CD8-positive, alpha-beta memory T cell (primary cell): ENCODE measurements at regions not wholly inside any gene's neighbourhood (a gene's known extent, or its start where the extent isn't known, plus 50 kb on each side); places are given as distances from the start of the nearest gene placed in this dataset.
"Not testable (repeated sequence)": the region's sequence is repeated elsewhere in the genome, so short reads cannot be mapped to it uniquely, and the experiment has no call there.

ENCODE experiments used
- CTCF ChIA-PET: fragments of 350-600 bp; sonication (Branson Sonifier 250); formaldehyde crosslinking; loops from one replicate; lab custom pipeline; 2021; ENCODE audit warnings: antibody characterized with exemption; lab: Charles Lee
- POLR2A ChIA-PET: fragments of 350-600 bp; sonication (Branson Sonifier 250); formaldehyde crosslinking; loops from one replicate; lab custom pipeline; 2021; ENCODE audit warnings: antibody characterized with exemption; lab: Charles Lee
- DNase-seq, 5 donors: peaks; one replicate each; pipeline versions ENCODE4 v3.0.0 to v3.0.0-alpha.2; 2020 to 2022; ENCODE audit warnings: mixed read lengths in 1 of 5
- H3K27ac ChIP-seq: one replicate; pipeline ENCODE4 v1.7.0; 2013; ENCODE audit warnings: low read depth, mild to moderate bottlenecking, low read length, moderate library complexity
- H3K27me3 ChIP-seq: 2 replicates; pipeline ENCODE4 v1.7.0; 2013; ENCODE audit warnings: low read length, mild to moderate bottlenecking; ENCODE audit not compliant: insufficient read depth, poor library complexity, severe bottlenecking
- H3K36me3 ChIP-seq: 2 replicates; pipeline ENCODE4 v1.7.0; 2013; ENCODE audit warnings: mild to moderate bottlenecking, low read length, moderate library complexity; ENCODE audit not compliant: insufficient read depth
- H3K4me1 ChIP-seq: 2 replicates; pipeline ENCODE4 v1.7.0; 2013; ENCODE audit warnings: mild to moderate bottlenecking, low read length, moderate library complexity; ENCODE audit not compliant: insufficient read depth
- H3K4me3 ChIP-seq: 2 replicates; pipeline ENCODE4 v1.7.0; 2013; ENCODE audit warnings: mild to moderate bottlenecking, low read length
- H3K9me3 ChIP-seq: 2 replicates; pipeline ENCODE4 v1.7.0; 2013; ENCODE audit warnings: mild to moderate bottlenecking, low read length
- H3K27ac Mint-ChIP-seq, 8 donors: one replicate each; pipeline ENCODE4 v1.8.0; 2020 to 2021; ENCODE audit warnings: mixed read lengths in 8 of 8, mild to moderate bottlenecking in 6 of 8, inconsistent platforms in 3 of 8, moderate library complexity in 3 of 8
- H3K27me3 Mint-ChIP-seq, 2 donors: one replicate each; pipeline ENCODE4 v1.8.0; 2020 to 2021; ENCODE audit warnings: mixed read lengths in 2 of 2, mild to moderate bottlenecking in 1 of 2, moderate library complexity in 1 of 2
- H3K36me3 Mint-ChIP-seq, 3 donors: one replicate each; pipeline ENCODE4 v1.8.0; 2020 to 2021; ENCODE audit warnings: mixed read lengths in 3 of 3, inconsistent platforms in 1 of 3, mild to moderate bottlenecking in 1 of 3
- H3K4me1 Mint-ChIP-seq, 3 donors: one replicate each; pipeline ENCODE4 v1.8.0; 2020 to 2021; ENCODE audit warnings: mixed read lengths in 3 of 3, inconsistent platforms in 1 of 3, mild to moderate bottlenecking in 1 of 3
- H3K4me3 Mint-ChIP-seq, 7 donors: one replicate each; pipeline ENCODE4 v1.8.0; 2020 to 2021; ENCODE audit warnings: mixed read lengths in 7 of 7, mild to moderate bottlenecking in 6 of 7, moderate library complexity in 4 of 7, inconsistent platforms in 2 of 7
- H3K9me3 Mint-ChIP-seq, 5 donors: one replicate each; pipeline ENCODE4 v1.8.0; 2020 to 2022; ENCODE audit warnings: mixed read lengths in 5 of 5, mild to moderate bottlenecking in 3 of 5, moderate library complexity in 2 of 5, inconsistent platforms in 1 of 5

- Histone ChIP-seq H3K4me3 (no peak overlapping the region), H3K9me3 (no peaks in the 10 kb centered on the region), H3K36me3 (no peaks in the 10 kb centered on the region), H3K27ac (no peak overlapping the region), H3K4me1 (no peaks in the 10 kb centered on the region), H3K27me3 (no peaks in the 10 kb centered on the region)
- DNase-seq = no peak
- H3K4me1 Mint-ChIP-seq = no peaks in the 10 kb centered on the region
- H3K4me3 Mint-ChIP-seq = no peak overlapping the region
- no peaks in the 10 kb centered on the region for H3K9me3 Mint-ChIP-seq
- peaks cover 0 to 3% of the 10 kb centered on the region in 2 donors for H3K27me3 Mint-ChIP-seq
- ChIA-PET POLR2A (no interaction called here), CTCF (no interaction called here)
- no peak overlapping the region for H3K27ac Mint-ChIP-seq
- no peaks in the 10 kb centered on the region for H3K36me3 Mint-ChIP-seq
Observed at GRCh38 chr16:75948886-75949285, 222.6 kb upstream of the CPHXL start.

- no peak for DNase-seq
- Histone ChIP-seq H3K27me3 (no peaks in the 10 kb centered on the region), H3K27ac (no peak overlapping the region), H3K36me3 (no peaks in the 10 kb centered on the region), H3K9me3 (no peaks in the 10 kb centered on the region), H3K4me3 (no peak overlapping the region), H3K4me1 (no peaks in the 10 kb centered on the region)
- Mint-ChIP-seq H3K27me3 (peaks cover 0 to 3% of the 10 kb centered on the region in 2 donors), H3K9me3 (peaks cover 0 to 3% (median 0%) of the 10 kb centered on the region in 5 donors), H3K36me3 (no peaks in the 10 kb centered on the region), H3K4me1 (no peaks in the 10 kb centered on the region), H3K27ac (no peak overlapping the region), H3K4me3 (no peak overlapping the region)
- CTCF ChIA-PET = no interaction called here
- POLR2A ChIA-PET = no interaction called here
Observed at GRCh38 chr16:75952124-75952523, 225.8 kb upstream of the CPHXL start.

GRCh38 chr16:75957870-75958269, 231.6 kb upstream of the CPHXL start:
- H3K4me1 ChIP-seq = no peaks in the 10 kb centered on the region
- no peaks in the 10 kb centered on the region for H3K36me3 Mint-ChIP-seq
- H3K9me3 Mint-ChIP-seq = peaks cover 0 to 4% (median 0%) of the 10 kb centered on the region in 5 donors
- DNase-seq = no peak
- H3K4me3 Mint-ChIP-seq = no peak overlapping the region
- H3K4me3 ChIP-seq = no peak overlapping the region
- H3K27me3 Mint-ChIP-seq = peaks cover 0 to 2% of the 10 kb centered on the region in 2 donors
- H3K27ac Mint-ChIP-seq = no peak overlapping the region
- no peaks in the 10 kb centered on the region for H3K4me1 Mint-ChIP-seq
- H3K9me3 ChIP-seq = no peaks in the 10 kb centered on the region
- H3K27ac ChIP-seq = no peak overlapping the region
- H3K27me3 ChIP-seq = no peaks in the 10 kb centered on the region
- ChIA-PET POLR2A (no interaction called here), CTCF (no interaction called here)
- H3K36me3 ChIP-seq = no peaks in the 10 kb centered on the region

GRCh38 chr16:75965504-75966374, 239.4 kb upstream of the CPHXL start:
- Mint-ChIP-seq H3K9me3 (peaks cover 0 to 4% (median 0%) of the 10 kb centered on the region in 5 donors), H3K4me3 (no peak overlapping the region), H3K4me1 (no peaks in the 10 kb centered on the region), H3K36me3 (no peaks in the 10 kb centered on the region), H3K27ac (no peak overlapping the region), H3K27me3 (no peaks in the 10 kb centered on the region)
- ChIA-PET CTCF (no interaction called here), POLR2A (no interaction called here)
- H3K27me3 ChIP-seq = no peaks in the 10 kb centered on the region
- no peak overlapping the region for H3K4me3 ChIP-seq
- DNase-seq = no peak
- no peaks in the 10 kb centered on the region for H3K36me3 ChIP-seq
- H3K4me1 ChIP-seq = no peaks in the 10 kb centered on the region
- no peaks in the 10 kb centered on the region for H3K9me3 ChIP-seq
- H3K27ac ChIP-seq = no peak overlapping the region

- H3K9me3 ChIP-seq, H3K9me3 Mint-ChIP-seq, H3K36me3 ChIP-seq, H3K36me3 Mint-ChIP-seq, H3K27me3 ChIP-seq, CTCF ChIA-PET, H3K4me3 Mint-ChIP-seq, H3K27me3 Mint-ChIP-seq, H3K27ac Mint-ChIP-seq, POLR2A ChIA-PET, H3K4me1 ChIP-seq, H3K27ac ChIP-seq, H3K4me1 Mint-ChIP-seq, DNase-seq, H3K4me3 ChIP-seq: not testable (repeated sequence)
Observed at GRCh38 chr16:75969120-75969519, 242.8 kb upstream of the CPHXL start.

GRCh38 chr16:75971334-75971733, 245.0 kb upstream of the CPHXL start:
- Mint-ChIP-seq H3K27ac (no peak overlapping the region), H3K9me3 (peaks cover 0 to 2% (median 0%) of the 10 kb centered on the region in 5 donors), H3K27me3 (no peaks in the 10 kb centered on the region), H3K36me3 (no peaks in the 10 kb centered on the region), H3K4me1 (no peaks in the 10 kb centered on the region), H3K4me3 (no peak overlapping the region)
- H3K27ac ChIP-seq = no peak overlapping the region
- no peak overlapping the region for H3K4me3 ChIP-seq
- no peak for DNase-seq
- H3K4me1 ChIP-seq = no peaks in the 10 kb centered on the region
- POLR2A ChIA-PET = no interaction called here
- H3K9me3 ChIP-seq = no peaks in the 10 kb centered on the region
- CTCF ChIA-PET = interaction anchor here (0.5 kb wide), 1 partner anchor 134 kb away, joined by 4 read pairs; no protein-coding TSS in a partner anchor
- no peaks in the 10 kb centered on the region for H3K36me3 ChIP-seq
- H3K27me3 ChIP-seq = no peaks in the 10 kb centered on the region

GRCh38 chr16:75983296-75983695, 257.0 kb upstream of the CPHXL start:
- H3K27me3 ChIP-seq = no peaks in the 10 kb centered on the region
- ChIA-PET CTCF (no interaction called here), POLR2A (no interaction called here)
- Mint-ChIP-seq H3K27ac (no peak overlapping the region), H3K4me3 (no peak overlapping the region), H3K36me3 (no peaks in the 10 kb centered on the region), H3K4me1 (no peaks in the 10 kb centered on the region), H3K9me3 (peaks cover 2 to 14% (median 5%) of the 10 kb centered on the region in 5 donors), H3K27me3 (peaks cover 0 to 1% of the 10 kb centered on the region in 2 donors)
- H3K27ac ChIP-seq = no peak overlapping the region
- no peak for DNase-seq
- H3K36me3 ChIP-seq = no peaks in the 10 kb centered on the region
- H3K4me1 ChIP-seq = no peaks in the 10 kb centered on the region
- H3K9me3 ChIP-seq = no peaks in the 10 kb centered on the region
- no peak overlapping the region for H3K4me3 ChIP-seq

- Mint-ChIP-seq H3K4me3 (no peak overlapping the region), H3K36me3 (no peaks in the 10 kb centered on the region), H3K27ac (no peak overlapping the region), H3K27me3 (peaks cover 0 to 1% of the 10 kb centered on the region in 2 donors), H3K9me3 (peaks cover 2 to 14% (median 5%) of the 10 kb centered on the region in 5 donors), H3K4me1 (no peaks in the 10 kb centered on the region)
- no peaks in the 10 kb centered on the region for H3K27me3 ChIP-seq
- no peaks in the 10 kb centered on the region for H3K36me3 ChIP-seq
- ChIA-PET CTCF (no interaction called here), POLR2A (no interaction called here)
- no peaks in the 10 kb centered on the region for H3K4me1 ChIP-seq
- DNase-seq = no peak
- H3K27ac ChIP-seq = no peak overlapping the region
- no peak overlapping the region for H3K4me3 ChIP-seq
- H3K9me3 ChIP-seq = no peaks in the 10 kb centered on the region
Observed at GRCh38 chr16:75983741-75984381, 257.6 kb upstream of the CPHXL start.
